Choroid plexus epithelial cell (primary cell): ENCODE measurements at regions not wholly inside any gene's neighbourhood (a gene's known extent, or its start where the extent isn't known, plus 50 kb on each side); places are given as distances from the start of the nearest gene placed in this dataset.

Experiments used
- DNase-seq: peaks from one replicate; pipeline ENCODE4 v3.0.0-alpha.2; 2010; ENCODE audit warnings: low read depth
- H3K4me3 ChIP-seq: 2 replicates; pipeline ENCODE4 v1.5.1; 2011; ENCODE audit warnings: low read depth, mild to moderate bottlenecking, control low read depth, low read length, moderate library complexity
- TF ChIP-seq, protein P1 (sequence below): conservative IDR thresholded peaks from 2 replicates; pipeline ENCODE4 v1.5.1; 2011; ENCODE audit warnings: low read depth, mild to moderate bottlenecking, control low read depth, inconsistent platforms, low read length, moderate library complexity

DNA sequence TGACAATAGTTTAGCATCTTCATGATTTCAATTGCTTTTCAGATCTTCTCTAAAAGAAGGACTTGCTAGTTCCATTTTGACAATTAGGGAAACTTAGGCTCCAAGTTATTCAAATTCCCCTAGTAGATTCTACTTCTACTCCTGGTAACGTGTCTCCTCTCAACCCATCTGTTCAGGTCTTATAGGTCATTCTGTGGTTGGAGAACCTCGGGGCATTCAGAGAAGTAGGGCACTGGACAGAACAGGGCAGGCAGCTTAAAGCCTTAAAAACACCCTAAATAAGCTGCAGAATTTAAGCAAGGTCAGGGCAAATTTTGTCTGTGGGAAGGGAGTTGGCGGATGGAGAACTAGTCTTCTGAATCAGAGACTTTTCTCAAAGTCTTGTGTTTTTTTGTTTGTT is 132.4 kb downstream of the TMEM174 start:
- TF ChIP-seq, protein P1, sequence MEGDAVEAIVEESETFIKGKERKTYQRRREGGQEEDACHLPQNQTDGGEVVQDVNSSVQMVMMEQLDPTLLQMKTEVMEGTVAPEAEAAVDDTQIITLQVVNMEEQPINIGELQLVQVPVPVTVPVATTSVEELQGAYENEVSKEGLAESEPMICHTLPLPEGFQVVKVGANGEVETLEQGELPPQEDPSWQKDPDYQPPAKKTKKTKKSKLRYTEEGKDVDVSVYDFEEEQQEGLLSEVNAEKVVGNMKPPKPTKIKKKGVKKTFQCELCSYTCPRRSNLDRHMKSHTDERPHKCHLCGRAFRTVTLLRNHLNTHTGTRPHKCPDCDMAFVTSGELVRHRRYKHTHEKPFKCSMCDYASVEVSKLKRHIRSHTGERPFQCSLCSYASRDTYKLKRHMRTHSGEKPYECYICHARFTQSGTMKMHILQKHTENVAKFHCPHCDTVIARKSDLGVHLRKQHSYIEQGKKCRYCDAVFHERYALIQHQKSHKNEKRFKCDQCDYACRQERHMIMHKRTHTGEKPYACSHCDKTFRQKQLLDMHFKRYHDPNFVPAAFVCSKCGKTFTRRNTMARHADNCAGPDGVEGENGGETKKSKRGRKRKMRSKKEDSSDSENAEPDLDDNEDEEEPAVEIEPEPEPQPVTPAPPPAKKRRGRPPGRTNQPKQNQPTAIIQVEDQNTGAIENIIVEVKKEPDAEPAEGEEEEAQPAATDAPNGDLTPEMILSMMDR, result no peak
- no peak overlapping the region for H3K4me3 ChIP-seq
- peak; percentile 41 for DNase-seq

DNA sequence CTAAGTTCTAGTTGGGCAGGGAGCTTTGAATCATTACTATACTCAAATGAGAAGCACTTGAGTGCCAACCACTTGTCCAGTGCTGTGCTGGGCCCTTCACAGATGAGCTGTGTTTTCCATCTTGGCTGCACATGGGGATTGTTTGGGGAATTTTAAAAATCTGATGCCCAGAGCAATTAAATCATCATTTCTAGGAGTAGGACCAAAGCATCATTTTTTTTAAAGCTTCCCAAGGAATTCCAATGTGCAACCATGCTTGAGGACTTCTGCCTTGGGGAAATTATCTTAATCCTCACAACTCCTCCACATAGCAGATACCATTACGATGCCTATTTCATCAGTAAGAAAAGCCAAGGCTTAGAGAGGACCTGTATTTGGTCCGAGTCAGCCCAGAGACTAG is 131.4 kb downstream of the TMEM174 start:
- no peak overlapping the region for H3K4me3 ChIP-seq
- TF ChIP-seq, protein P1, result no peak
- DNase-seq, result no peak

DNA sequence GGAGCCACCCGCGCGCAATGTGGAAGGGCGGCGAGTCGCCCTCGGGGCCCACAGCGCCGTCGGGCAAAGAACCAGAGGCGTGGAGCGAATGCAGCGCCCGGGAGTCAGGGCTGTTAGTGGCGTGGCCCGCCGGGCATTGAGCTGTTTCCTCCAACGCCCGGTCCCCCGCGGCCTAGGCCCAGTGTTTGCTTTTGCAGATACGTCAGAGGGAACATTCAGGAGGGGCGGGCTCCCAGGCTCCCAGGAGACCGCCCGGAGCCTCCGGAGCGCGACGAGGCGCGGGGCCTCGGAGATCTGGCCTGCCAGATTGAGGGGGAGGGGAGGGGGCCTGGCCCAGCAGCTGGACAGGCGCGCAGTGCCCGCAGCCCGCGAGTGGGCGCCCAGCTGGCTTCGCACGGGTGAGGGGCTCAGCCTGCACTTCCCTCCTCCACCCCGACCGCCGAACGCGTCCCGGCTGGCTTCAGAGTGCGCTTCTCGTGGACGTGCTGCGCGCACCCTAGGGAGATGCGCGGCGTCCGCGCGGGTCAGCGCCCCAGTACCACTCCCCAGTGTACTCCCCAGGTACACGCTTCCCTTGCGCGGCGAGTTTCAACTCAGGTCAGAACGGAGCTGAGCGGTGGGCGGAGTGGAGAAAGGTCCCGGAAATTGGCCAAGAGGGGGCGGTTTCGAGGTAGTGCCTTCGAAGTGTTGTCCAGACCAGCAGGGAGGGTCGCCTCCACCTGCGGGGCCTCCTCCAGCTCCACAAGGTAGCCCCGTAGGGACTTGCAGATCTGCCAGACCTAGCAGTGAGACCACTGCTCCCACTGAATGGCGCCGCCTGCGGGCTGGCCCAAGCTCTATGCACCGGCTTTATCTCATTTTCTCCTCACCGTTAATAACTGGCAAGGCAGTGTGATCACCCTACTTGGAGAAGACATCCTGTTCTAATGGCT is 130.4 kb downstream of the TMEM174 start:
- peak; percentile 53 for DNase-seq
- TF ChIP-seq, protein P1, result peak; percentile 65
- H3K4me3 ChIP-seq, result peak overlapping the region; percentile 59

DNA sequence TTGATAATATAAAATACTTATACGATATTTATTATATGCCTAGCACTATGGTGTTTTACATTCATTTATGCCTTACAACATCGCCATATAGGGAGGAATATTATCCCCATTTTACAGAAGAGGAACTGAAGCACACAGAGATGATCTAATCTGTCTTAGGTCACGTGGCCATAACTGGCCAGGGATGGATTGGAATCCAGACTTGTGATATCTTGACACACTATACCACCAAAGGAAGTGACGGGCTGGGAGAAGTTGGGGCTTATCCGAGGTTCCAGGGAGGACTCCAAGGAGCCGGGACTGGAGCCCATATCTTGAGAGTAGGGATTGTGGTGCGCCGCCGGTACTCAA is 129.8 kb downstream of the TMEM174 start:
- TF ChIP-seq, protein P1, result no peak

DNA sequence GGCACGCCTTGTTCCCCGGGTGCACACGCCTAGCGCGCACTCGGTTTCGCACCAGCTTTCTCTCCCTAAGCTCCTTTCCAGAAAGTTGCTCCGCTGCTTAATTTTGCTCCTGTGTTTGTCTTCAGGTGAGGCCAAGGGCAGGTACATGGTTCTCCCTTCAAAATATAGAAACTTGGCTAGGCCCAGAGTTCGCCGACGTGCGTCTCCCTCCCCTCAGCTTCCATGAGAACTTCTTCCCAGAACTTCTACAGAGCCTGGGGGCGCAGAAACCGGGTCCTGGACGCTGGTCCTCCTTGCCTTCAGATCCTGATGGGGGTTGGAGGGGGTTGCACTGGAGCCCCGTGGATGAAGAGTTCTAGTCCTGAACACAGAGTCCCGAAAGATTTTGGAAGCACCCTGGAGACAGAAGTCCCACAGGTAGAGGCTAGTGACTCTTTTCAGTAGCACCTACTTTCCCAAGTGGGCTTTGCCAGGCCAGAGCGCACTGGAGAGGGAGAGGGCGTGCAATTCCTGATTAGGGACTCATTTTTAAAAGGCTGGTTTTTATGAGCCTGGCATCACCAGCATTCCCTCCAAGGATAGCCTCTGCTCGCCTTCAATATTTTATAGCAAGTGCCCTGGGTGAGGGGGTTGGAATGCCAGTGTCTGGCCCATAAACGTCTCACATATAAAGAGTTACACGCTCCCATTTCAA is 128.4 kb downstream of the TMEM174 start:
- no peak overlapping the region for H3K4me3 ChIP-seq
- TF ChIP-seq, protein P1, result no peak
- no peak for DNase-seq

More for the DNA sequence above, 129.8 kb downstream of the TMEM174 start:
- no peak overlapping the region for H3K4me3 ChIP-seq
- DNase-seq, result no peak

DNA sequence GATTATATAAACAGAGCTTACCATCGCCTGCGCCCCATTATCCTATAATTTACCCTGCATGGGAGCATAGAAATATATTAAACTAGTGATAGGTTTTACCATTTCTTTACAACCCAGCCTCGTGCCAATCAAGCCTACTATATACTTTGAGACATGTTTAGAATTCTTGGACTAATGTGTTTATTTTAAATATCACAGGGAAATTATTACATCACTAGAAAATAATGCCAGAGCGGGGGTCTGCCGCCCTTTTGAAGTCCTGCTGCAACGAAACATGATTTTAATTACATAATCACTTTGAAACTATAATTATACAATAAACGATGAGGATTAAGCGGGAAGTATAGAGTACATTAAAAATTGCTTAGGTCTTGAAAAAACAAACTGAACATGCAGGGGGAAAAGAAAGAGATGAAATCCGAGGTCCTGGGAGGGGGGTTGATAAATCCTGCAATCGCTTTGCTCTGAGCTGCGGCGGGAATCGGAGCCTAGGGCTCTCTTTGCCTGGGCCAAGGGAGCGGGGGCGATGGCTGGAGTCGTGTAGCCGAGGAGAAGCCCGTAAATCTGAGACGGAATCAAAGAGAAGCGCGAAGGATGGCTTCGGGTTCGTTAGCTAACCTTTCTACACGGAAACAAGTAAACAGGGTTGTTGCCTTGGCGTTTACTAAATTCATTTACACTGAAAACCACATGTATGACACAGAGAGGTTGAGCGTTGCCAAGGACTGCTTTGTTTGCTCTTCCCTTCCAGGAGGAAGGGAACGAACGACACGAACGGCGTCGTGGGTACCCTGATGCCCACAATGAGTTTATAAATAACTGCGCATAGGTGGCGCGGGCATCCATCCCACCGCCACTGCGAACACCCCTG is 127.6 kb downstream of the TMEM174 start:
- H3K4me3 ChIP-seq, result no peak overlapping the region
- DNase-seq, result no peak
- TF ChIP-seq, protein P1, result no peak
